Neural cell (in vitro differentiated cells): ENCODE measurements at regions not wholly inside any gene's neighbourhood (a gene's known extent, or its start where the extent isn't known, plus 50 kb on each side); places are given as distances from the start of the nearest gene placed in this dataset.

Experiments
- H2AFZ ChIP-seq: fragments of 200-600, 300-800 bp; sonication (generic), shearing (Covaris generic); 2 replicates; pipeline ENCODE4 v1.6.0; 2014; ENCODE audit warnings: low read depth, mild to moderate bottlenecking, antibody characterized with exemption, low read length, moderate library complexity
- H3F3A ChIP-seq: fragments of 200-600 bp; shearing (Covaris generic); 2 replicates; pipeline ENCODE4 v1.6.1; 2016; ENCODE audit warnings: mild to moderate bottlenecking, moderate library complexity, mixed read lengths, antibody characterized with exemption, low read length; ENCODE audit not compliant: insufficient read depth, poor library complexity, severe bottlenecking
- H3K27ac ChIP-seq: fragments of 200-600, 300-800 bp; sonication (generic), shearing (Covaris generic); 2 replicates; pipeline ENCODE4 v1.5.1; 2014; ENCODE audit warnings: mild to moderate bottlenecking, low read length, moderate library complexity
- H3K27me3 ChIP-seq: fragments of 300-800, 200-600 bp; sonication (generic), shearing (Covaris generic); 2 replicates; pipeline ENCODE4 v1.6.0; 2014; ENCODE audit warnings: mild to moderate bottlenecking, low read depth, low read length, moderate library complexity; ENCODE audit not compliant: insufficient read depth
- H3K36me3 ChIP-seq: fragments of 300-800, 200-600 bp; sonication (generic), shearing (Covaris generic); 2 replicates; pipeline ENCODE4 v1.5.1; 2014; ENCODE audit warnings: mild to moderate bottlenecking, antibody characterized with exemption, low read length, moderate library complexity; ENCODE audit not compliant: insufficient read depth
- H3K4me2 ChIP-seq: fragments of 300-800, 200-600 bp; sonication (generic), shearing (Covaris generic); 2 replicates; pipeline ENCODE4 v1.6.0; 2014; ENCODE audit warnings: mild to moderate bottlenecking, low read length
- H3K4me3 ChIP-seq: fragments of 300-800, 200-600 bp; sonication (generic), shearing (Covaris generic); 2 replicates; pipeline ENCODE4 v1.5.1; 2014; ENCODE audit warnings: mild to moderate bottlenecking, low read length, moderate library complexity
- H3K79me2 ChIP-seq: fragments of 200-600 bp; shearing (Covaris generic); replicated peaks from 2 replicates; pipeline ENCODE4 v1.6.0; 2014; ENCODE audit warnings: mild to moderate bottlenecking, low read length, moderate library complexity; ENCODE audit not compliant: insufficient read depth
- H3K9ac ChIP-seq: fragments of 300-800, 200-600 bp; sonication (generic), shearing (Covaris generic); 2 replicates; pipeline ENCODE4 v1.6.1; 2016; ENCODE audit warnings: mild to moderate bottlenecking, low read length, mixed read lengths
- H3K9me2 ChIP-seq: fragments of 200-600 bp; shearing (Covaris generic); 2 replicates; pipeline ENCODE4 v1.6.1; 2016; ENCODE audit warnings: mild to moderate bottlenecking, low read length, mixed read lengths; ENCODE audit not compliant: insufficient read depth
- H3K9me3 ChIP-seq: fragments of 200-600, 300-800 bp; sonication (generic), shearing (Covaris generic); 2 replicates; pipeline ENCODE4 v1.6.1; 2016; ENCODE audit warnings: mild to moderate bottlenecking, mixed run types, low read length, moderate library complexity, mixed read lengths
- H4K20me1 ChIP-seq: fragments of 200-600 bp; shearing (Covaris generic); 2 replicates; pipeline ENCODE4 v1.6.1; 2016; ENCODE audit warnings: mild to moderate bottlenecking, mixed run types; ENCODE audit not compliant: insufficient read depth
- EP300 ChIP-seq: fragments of 450-650 bp; conservative IDR thresholded peaks from 2 replicates; pipeline ENCODE4 v1.6.1; 2014; ENCODE audit warnings: antibody characterized with exemption, mild to moderate bottlenecking, moderate library complexity; ENCODE audit not compliant: poor library complexity, severe bottlenecking
- EZH2 ChIP-seq: fragments of 200-600, 300-800 bp; shearing (Covaris generic), sonication (generic); IDR thresholded peaks from 2 replicates; pipeline ENCODE4 v1.6.1; 2014; ENCODE audit warnings: antibody characterized with exemption, low read length, borderline replicate concordance, mild to moderate bottlenecking; ENCODE audit not compliant: insufficient read depth, poor library complexity, severe bottlenecking
- MXI1 ChIP-seq: fragments of 450-650 bp; conservative IDR thresholded peaks from 2 replicates; pipeline ENCODE4 v1.6.1; 2014; ENCODE audit warnings: antibody characterized with exemption, mild to moderate bottlenecking; ENCODE audit not compliant: poor library complexity, severe bottlenecking
- POLR2AphosphoS5 ChIP-seq: IDR thresholded peaks from 2 replicates; pipeline ENCODE4 v1.6.1; 2012
- RAD21 ChIP-seq: fragments of 450-650 bp; conservative IDR thresholded peaks from 2 replicates; pipeline ENCODE4 v1.6.1; 2014; ENCODE audit warnings: antibody characterized with exemption, mild to moderate bottlenecking, moderate library complexity
- SMC3 ChIP-seq: fragments of 450-650 bp; conservative IDR thresholded peaks from 2 replicates; pipeline ENCODE4 v1.6.1; 2014; ENCODE audit warnings: antibody characterized with exemption, mild to moderate bottlenecking, moderate library complexity; ENCODE audit not compliant: poor library complexity
- TAF1 ChIP-seq: IDR thresholded peaks from 2 replicates; pipeline ENCODE4 v1.6.1; 2012; ENCODE audit warnings: low read depth
- TF ChIP-seq, protein P1 (sequence below): fragments of 450-650 bp; IDR thresholded peaks from 2 replicates; pipeline ENCODE4 v1.5.1; 2014; ENCODE audit warnings: antibody characterized with exemption, mild to moderate bottlenecking, moderate library complexity; ENCODE audit not compliant: poor library complexity, severe bottlenecking
- TF ChIP-seq, protein P2 (sequence below): IDR thresholded peaks from 2 replicates; pipeline ENCODE4 v1.6.1; 2012; ENCODE audit warnings: borderline replicate concordance

DNA sequence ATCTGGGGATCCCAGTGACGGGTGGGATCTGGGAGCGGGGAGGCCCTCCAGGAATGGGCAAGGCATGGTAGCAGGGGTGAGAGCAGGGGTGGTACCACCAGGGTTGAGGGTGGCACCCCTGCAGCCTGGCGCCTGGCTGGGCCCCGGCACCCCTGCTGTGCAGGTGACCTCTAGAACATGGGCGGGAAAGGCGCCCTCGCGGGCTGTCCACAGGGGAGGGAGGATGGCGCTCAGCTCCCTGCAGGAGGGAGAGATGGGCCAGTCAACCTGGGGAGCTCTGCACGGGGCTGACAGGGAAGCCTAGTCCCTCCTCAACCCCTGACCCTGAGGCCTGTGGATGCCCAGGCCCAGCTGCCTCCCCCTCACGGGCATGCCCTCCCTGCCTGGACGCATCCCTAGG is 61.6 kb upstream of the SLCO4A1 start:
- Histone ChIP-seq H3K9me2 (no peaks in the 10 kb centered on the region), H3F3A (no peaks in the 10 kb centered on the region), H4K20me1 (no peaks in the 10 kb centered on the region), H3K4me3 (no peak overlapping the region), H3K4me2 (no peak overlapping the region), H3K79me2 (no peaks in the 10 kb centered on the region), H3K27ac (no peak overlapping the region), H3K27me3 (no peaks in the 10 kb centered on the region), H2AFZ (no peak overlapping the region), H3K9ac (no peak overlapping the region), H3K9me3 (no peaks in the 10 kb centered on the region), H3K36me3 (no peaks in the 10 kb centered on the region)
- TF ChIP-seq RAD21 (no peak), EP300 (no peak), POLR2AphosphoS5 (no peak)

DNA sequence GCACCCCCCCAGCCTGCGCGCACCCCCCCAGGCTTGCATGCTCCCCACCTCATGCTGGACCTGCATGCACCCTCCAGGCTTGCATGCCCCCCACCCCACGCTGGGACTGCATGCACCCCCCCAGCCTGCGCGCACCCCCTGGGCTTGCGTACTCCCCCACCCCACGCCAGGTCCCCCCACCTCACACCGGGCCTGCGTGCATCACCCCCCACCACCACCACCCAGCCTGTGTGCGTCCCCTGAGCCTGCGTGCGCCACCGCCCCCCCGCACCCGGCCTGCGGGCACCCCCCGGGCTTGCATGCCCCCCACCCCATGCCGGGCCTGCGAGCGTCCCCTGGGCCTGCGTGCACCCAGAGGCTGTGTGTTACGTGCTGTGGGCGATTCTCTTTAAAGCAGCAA is 61.0 kb upstream of the SLCO4A1 start:
- Histone ChIP-seq H3K36me3 (no peaks in the 10 kb centered on the region), H3K9me2 (no peaks in the 10 kb centered on the region), H4K20me1 (no peaks in the 10 kb centered on the region), H3K4me3 (no peak overlapping the region), H3F3A (no peaks in the 10 kb centered on the region), H3K9me3 (no peaks in the 10 kb centered on the region), H3K9ac (no peak overlapping the region), H3K27ac (no peak overlapping the region), H3K79me2 (no peaks in the 10 kb centered on the region), H3K4me2 (no peak overlapping the region), H2AFZ (no peak overlapping the region), H3K27me3 (no peaks in the 10 kb centered on the region)
- TF ChIP-seq RAD21 (no peak), EZH2 (no peak), MXI1 (no peak), POLR2AphosphoS5 (no peak), TAF1 (no peak), EP300 (no peak), SMC3 (no peak)
- TF ChIP-seq, protein P1, sequence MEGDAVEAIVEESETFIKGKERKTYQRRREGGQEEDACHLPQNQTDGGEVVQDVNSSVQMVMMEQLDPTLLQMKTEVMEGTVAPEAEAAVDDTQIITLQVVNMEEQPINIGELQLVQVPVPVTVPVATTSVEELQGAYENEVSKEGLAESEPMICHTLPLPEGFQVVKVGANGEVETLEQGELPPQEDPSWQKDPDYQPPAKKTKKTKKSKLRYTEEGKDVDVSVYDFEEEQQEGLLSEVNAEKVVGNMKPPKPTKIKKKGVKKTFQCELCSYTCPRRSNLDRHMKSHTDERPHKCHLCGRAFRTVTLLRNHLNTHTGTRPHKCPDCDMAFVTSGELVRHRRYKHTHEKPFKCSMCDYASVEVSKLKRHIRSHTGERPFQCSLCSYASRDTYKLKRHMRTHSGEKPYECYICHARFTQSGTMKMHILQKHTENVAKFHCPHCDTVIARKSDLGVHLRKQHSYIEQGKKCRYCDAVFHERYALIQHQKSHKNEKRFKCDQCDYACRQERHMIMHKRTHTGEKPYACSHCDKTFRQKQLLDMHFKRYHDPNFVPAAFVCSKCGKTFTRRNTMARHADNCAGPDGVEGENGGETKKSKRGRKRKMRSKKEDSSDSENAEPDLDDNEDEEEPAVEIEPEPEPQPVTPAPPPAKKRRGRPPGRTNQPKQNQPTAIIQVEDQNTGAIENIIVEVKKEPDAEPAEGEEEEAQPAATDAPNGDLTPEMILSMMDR, result no peak
- TF ChIP-seq, protein P2, sequence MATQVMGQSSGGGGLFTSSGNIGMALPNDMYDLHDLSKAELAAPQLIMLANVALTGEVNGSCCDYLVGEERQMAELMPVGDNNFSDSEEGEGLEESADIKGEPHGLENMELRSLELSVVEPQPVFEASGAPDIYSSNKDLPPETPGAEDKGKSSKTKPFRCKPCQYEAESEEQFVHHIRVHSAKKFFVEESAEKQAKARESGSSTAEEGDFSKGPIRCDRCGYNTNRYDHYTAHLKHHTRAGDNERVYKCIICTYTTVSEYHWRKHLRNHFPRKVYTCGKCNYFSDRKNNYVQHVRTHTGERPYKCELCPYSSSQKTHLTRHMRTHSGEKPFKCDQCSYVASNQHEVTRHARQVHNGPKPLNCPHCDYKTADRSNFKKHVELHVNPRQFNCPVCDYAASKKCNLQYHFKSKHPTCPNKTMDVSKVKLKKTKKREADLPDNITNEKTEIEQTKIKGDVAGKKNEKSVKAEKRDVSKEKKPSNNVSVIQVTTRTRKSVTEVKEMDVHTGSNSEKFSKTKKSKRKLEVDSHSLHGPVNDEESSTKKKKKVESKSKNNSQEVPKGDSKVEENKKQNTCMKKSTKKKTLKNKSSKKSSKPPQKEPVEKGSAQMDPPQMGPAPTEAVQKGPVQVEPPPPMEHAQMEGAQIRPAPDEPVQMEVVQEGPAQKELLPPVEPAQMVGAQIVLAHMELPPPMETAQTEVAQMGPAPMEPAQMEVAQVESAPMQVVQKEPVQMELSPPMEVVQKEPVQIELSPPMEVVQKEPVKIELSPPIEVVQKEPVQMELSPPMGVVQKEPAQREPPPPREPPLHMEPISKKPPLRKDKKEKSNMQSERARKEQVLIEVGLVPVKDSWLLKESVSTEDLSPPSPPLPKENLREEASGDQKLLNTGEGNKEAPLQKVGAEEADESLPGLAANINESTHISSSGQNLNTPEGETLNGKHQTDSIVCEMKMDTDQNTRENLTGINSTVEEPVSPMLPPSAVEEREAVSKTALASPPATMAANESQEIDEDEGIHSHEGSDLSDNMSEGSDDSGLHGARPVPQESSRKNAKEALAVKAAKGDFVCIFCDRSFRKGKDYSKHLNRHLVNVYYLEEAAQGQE, result no peak

DNA sequence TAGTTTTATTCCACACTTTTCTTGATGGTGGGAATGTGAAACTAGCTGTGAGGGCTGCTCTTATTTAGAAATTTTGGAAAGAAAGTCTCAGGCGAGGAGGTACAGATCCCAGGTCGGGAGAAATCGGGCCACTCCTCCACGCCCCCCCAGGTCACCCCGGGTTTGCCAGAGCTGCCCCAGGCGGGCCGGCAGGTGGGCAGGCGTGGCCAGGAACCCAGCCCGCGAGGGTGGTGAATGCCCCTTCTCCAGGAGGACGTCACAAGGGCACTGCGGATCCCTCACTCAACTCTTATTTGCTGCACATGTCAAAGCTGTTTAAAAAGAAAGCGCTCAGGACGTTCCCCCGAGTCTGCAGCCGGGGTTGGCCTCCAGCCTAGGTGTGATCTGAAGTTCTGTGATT is 60.5 kb upstream of the SLCO4A1 start:
- H3K4me3 ChIP-seq, result no peak overlapping the region
- TF ChIP-seq, protein P2, result no peak
- TF ChIP-seq EZH2 (no peak), SMC3 (no peak), MXI1 (no peak), TAF1 (no peak), POLR2AphosphoS5 (no peak), EP300 (no peak), RAD21 (no peak)
- TF ChIP-seq, protein P1, result no peak
- no peak overlapping the region for H3K4me2 ChIP-seq
- no peaks in the 10 kb centered on the region for H3K27me3 ChIP-seq
- H2AFZ ChIP-seq, result no peak overlapping the region
- H3K27ac ChIP-seq, result no peak overlapping the region
- no peaks in the 10 kb centered on the region for H3K79me2 ChIP-seq
- H3F3A ChIP-seq, result no peaks in the 10 kb centered on the region
- no peak overlapping the region for H3K9ac ChIP-seq
- H3K9me2 ChIP-seq, result no peaks in the 10 kb centered on the region
- no peaks in the 10 kb centered on the region for H3K9me3 ChIP-seq
- no peaks in the 10 kb centered on the region for H3K36me3 ChIP-seq
- no peaks in the 10 kb centered on the region for H4K20me1 ChIP-seq
